Effector memory CD8-positive, alpha-beta T cell (primary cell): ENCODE measurements at regions not wholly inside any gene's neighbourhood (a gene's known extent, or its start where the extent isn't known, plus 50 kb on each side); places are given as distances from the start of the nearest gene placed in this dataset.

Experiments used
- ATAC-seq: fragments of 150-1000 bp; cut with Tn5 transposase; replicated peaks from 2 replicates; pipeline ENCODE4 v1.10.0; 2021; ENCODE audit warnings: mild to moderate bottlenecking, moderate library complexity
- DNase-seq, 3 experiments: peaks; one replicate each; pipeline ENCODE4 v3.0.0; 2021
- H3K27ac Mint-ChIP-seq, 2 donors: one replicate each; pipeline ENCODE4 v1.8.0; 2022; ENCODE audit warnings: mild to moderate bottlenecking in 2 of 2, mixed read lengths in 2 of 2, moderate library complexity in 2 of 2
- H3K27me3 Mint-ChIP-seq, 2 donors: one replicate each; pipeline ENCODE4 v1.8.0; 2022; ENCODE audit warnings: mixed read lengths in 2 of 2
- H3K36me3 Mint-ChIP-seq: one replicate; pipeline ENCODE4 v1.8.0; 2022; ENCODE audit warnings: mild to moderate bottlenecking, moderate library complexity, mixed read lengths; ENCODE audit not compliant: insufficient read depth
- H3K4me1 Mint-ChIP-seq, 2 donors: one replicate each; pipeline ENCODE4 v1.8.0; 2022; ENCODE audit warnings: low read depth in 2 of 2, mixed read lengths in 2 of 2
- H3K4me3 Mint-ChIP-seq, 2 donors: one replicate each; pipeline ENCODE4 v1.8.0; 2022; ENCODE audit warnings: mild to moderate bottlenecking in 2 of 2, mixed read lengths in 2 of 2, moderate library complexity in 2 of 2
- H3K9me3 Mint-ChIP-seq, 2 donors: one replicate each; pipeline ENCODE4 v1.8.0; 2022; ENCODE audit warnings: mixed read lengths in 2 of 2

DNA sequence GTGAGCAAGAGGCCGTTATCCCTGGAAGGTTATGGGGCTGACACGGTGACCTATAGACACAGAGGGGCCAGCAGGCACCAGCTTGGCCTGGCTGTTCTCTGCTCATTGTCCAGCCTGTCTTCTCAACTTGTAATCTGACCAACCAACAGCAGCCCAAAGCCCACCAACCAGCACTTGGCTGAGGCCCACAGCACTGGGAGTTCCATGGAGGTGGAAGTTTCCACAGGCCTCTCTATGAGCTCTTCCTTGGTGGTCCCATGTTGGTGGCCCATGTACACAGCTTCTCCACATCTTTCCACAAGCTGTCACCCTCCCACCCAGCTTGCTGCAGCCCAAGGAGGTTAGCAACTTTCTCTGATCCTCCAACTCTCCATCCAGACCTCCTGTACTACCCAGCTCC is 56.2 kb upstream of the KLHL31 start:
- H3K9me3 Mint-ChIP-seq, result no peaks in the 10 kb centered on the region
- H3K27ac Mint-ChIP-seq, result no peak overlapping the region
- no peak overlapping the region for H3K4me3 Mint-ChIP-seq
- peaks cover 7 to 8% of the 10 kb centered on the region in 2 donors for H3K4me1 Mint-ChIP-seq
- ATAC-seq (no peak), DNase-seq (no peak)
- no peaks in the 10 kb centered on the region for H3K36me3 Mint-ChIP-seq
- H3K27me3 Mint-ChIP-seq, result peaks cover 29 to 39% of the 10 kb centered on the region in 2 donors

DNA sequence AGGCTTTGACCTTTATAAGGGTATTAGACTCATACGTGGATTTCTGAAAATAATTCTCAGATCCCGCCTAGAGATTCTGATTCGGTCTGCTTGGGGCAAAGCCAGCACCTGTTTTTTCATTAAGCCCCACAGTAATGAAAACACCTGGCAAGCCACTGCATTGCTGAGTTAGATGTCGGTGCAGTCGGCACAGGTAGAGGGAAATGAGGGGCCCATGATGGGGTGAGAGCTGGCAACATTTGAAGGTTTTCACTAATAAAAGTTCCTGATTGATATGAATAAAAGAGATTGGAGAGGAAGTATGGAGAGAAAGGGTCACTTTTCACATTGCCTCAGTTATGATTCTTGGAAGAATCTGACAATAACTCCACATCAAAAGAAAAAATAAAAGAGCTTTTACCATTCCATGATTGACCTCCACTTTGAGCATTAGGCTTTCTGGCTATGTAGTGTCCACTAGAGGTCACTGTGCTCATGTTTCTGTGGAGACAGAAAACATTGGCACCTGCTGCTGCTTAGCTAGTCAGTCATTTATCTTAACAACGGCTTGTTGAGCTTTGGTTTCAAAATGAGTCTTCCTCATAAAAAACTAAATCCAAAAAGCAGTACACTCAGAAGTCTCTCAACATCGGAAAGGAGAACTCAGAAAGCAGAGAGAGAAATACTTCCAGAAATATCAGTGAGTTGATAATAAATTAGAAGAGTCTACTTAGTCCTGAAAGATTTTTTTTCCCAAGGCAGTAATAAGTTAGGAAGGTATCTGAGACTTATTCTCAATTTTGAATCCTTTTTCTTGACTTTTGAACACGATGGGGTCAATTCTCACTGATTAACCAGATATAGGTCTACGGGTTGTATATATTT is 53.3 kb upstream of the KLHL31 start:
- Mint-ChIP-seq H3K36me3 (no peaks in the 10 kb centered on the region), H3K27me3 (peaks cover 22 to 32% of the 10 kb centered on the region in 2 donors), H3K4me1 (peaks cover 2 to 7% of the 10 kb centered on the region in 2 donors), H3K9me3 (no peaks in the 10 kb centered on the region), H3K4me3 (no peak overlapping the region), H3K27ac (no peak overlapping the region)
- peak; percentile 77 for ATAC-seq
- DNase-seq, result peak; percentile 14 to 21 (median 19)

DNA sequence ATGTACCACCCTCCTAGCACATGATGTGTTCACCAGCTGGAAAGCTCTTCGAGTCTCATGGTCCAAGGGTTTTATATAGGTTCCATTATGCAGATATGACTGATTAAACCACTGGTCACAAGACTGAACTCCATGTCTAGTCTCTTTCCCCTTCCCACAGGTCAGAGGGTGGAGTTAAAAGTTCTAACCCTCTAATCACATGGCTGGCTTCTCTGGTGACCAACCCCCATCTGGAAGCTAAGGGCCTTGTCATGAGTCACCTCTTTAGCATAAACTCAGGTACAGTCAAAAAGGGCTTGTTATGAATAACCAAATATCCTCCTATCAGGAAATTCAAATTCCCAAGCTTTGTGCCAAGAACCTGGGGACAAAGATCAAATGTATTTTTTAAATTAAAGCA is 52.0 kb upstream of the KLHL31 start:
- Mint-ChIP-seq H3K36me3 (no peaks in the 10 kb centered on the region), H3K27me3 (peaks cover 30 to 32% of the 10 kb centered on the region in 2 donors), H3K27ac (no peak overlapping the region), H3K4me1 (peaks cover 2 to 7% of the 10 kb centered on the region in 2 donors), H3K9me3 (no peaks in the 10 kb centered on the region), H3K4me3 (no peak overlapping the region)
- ATAC-seq, result no peak
- no peak for DNase-seq

DNA sequence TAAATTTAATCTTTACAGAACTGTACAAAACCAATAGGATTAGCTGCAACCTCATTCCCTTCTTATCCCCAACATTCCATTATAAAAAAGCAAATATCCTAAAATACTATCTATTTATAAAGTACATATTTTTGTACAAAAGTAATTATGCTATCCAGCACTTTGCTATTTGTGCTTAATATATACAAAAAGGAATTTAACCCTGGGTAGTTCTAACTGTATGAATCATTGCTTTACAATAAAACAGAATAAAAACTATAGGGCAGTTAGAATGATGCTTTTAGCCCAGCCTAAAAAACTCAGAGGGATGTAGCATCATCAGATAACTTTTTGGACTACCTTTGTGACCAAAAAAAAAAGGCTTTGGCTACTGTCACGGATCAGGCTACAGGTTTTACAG is 49.9 kb upstream of the KLHL31 start:
- DNase-seq (no peak), ATAC-seq (no peak)
- no peaks in the 10 kb centered on the region for H3K36me3 Mint-ChIP-seq
- H3K27ac Mint-ChIP-seq, result no peak overlapping the region
- peaks cover 48 to 52% of the 10 kb centered on the region in 2 donors for H3K27me3 Mint-ChIP-seq
- H3K9me3 Mint-ChIP-seq, result no peaks in the 10 kb centered on the region
- peaks cover 2 to 7% of the 10 kb centered on the region in 2 donors for H3K4me1 Mint-ChIP-seq
- no peak overlapping the region for H3K4me3 Mint-ChIP-seq
